Fibroblast of pulmonary artery (primary cell): ENCODE measurements at regions not wholly inside any gene's neighbourhood (a gene's known extent, or its start where the extent isn't known, plus 50 kb on each side); places are given as distances from the start of the nearest gene placed in this dataset.
"Not testable (repeated sequence)": the region's sequence is repeated elsewhere in the genome, so short reads cannot be mapped to it uniquely, and the experiment has no call there.

ENCODE experiments used
- DNase-seq: peaks from one replicate; pipeline ENCODE4 v3.0.0-alpha.2; 2010; ENCODE audit warnings: low read depth
- H3K4me3 ChIP-seq: replicated peaks from 2 replicates; pipeline ENCODE4 v1.5.1; 2011; ENCODE audit warnings: low read depth, mild to moderate bottlenecking, control low read depth, low read length, moderate library complexity
- TF ChIP-seq, protein P1 (sequence below): IDR thresholded peaks from 2 replicates; pipeline ENCODE4 v1.5.1; 2011; ENCODE audit warnings: mild to moderate bottlenecking, control low read depth, low read length, inconsistent platforms; ENCODE audit errors: missing control alignments

DNA sequence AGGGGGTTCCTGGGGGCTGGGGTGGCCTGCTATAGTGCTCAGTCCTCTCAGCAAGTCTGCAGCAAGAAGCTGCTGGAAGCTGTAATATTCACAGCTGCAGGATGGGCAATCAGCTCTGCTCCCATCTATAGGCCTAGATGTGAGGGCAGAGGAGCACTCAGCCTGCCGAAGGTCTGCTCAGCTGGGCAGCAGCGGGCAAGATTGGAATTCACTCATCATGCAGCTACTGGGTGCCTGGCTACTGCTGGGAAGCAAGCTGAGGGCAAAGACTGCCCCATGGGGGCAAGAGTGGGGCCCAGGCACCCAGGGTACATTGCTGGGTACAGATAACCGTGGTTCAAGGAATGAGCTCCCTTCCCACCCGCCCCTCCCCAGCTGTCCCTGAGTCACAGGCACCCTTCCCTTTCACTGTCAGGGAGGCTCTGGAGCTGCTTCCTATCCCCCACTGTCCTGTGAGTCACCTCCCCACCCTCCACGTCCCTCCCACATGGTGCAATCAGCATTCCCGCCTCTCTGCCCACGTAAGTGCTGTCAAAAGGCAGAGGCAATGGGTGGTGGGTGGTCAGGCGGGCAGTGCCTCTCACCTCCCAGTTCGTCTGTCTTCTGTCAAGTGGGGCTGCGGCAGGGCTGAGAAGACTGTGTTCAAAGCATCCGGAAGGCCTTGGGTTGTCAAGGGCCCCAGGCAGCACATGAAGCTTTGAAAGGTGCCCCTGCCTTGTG is 169.2 kb downstream of the TRIM43 start:
- no peak overlapping the region for H3K4me3 ChIP-seq
- TF ChIP-seq, protein P1, sequence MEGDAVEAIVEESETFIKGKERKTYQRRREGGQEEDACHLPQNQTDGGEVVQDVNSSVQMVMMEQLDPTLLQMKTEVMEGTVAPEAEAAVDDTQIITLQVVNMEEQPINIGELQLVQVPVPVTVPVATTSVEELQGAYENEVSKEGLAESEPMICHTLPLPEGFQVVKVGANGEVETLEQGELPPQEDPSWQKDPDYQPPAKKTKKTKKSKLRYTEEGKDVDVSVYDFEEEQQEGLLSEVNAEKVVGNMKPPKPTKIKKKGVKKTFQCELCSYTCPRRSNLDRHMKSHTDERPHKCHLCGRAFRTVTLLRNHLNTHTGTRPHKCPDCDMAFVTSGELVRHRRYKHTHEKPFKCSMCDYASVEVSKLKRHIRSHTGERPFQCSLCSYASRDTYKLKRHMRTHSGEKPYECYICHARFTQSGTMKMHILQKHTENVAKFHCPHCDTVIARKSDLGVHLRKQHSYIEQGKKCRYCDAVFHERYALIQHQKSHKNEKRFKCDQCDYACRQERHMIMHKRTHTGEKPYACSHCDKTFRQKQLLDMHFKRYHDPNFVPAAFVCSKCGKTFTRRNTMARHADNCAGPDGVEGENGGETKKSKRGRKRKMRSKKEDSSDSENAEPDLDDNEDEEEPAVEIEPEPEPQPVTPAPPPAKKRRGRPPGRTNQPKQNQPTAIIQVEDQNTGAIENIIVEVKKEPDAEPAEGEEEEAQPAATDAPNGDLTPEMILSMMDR, result no peak
- peak; percentile 84 for DNase-seq

DNA sequence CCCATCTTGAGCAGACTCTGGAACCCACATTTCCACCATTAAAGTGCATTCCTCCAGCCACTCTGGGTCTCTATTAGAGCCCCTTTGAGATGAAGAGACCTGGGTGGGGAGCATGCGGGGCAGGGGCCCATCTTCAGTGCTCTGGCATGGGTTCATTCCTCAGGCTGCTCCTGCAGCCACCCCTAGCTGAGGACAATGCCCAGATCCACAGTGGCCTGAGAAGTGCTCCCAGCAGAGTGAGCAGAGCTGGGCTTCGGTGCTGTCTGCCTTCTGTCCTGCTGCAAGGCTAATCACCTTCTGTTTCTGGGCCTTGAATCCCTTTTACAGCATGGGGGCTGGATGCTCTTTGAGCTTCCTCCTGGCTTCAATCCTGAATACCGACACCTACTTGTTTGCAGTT is 169.8 kb downstream of the TRIM43 start:
- no peak overlapping the region for H3K4me3 ChIP-seq
- DNase-seq, result no peak
- TF ChIP-seq, protein P1, result no peak

DNA sequence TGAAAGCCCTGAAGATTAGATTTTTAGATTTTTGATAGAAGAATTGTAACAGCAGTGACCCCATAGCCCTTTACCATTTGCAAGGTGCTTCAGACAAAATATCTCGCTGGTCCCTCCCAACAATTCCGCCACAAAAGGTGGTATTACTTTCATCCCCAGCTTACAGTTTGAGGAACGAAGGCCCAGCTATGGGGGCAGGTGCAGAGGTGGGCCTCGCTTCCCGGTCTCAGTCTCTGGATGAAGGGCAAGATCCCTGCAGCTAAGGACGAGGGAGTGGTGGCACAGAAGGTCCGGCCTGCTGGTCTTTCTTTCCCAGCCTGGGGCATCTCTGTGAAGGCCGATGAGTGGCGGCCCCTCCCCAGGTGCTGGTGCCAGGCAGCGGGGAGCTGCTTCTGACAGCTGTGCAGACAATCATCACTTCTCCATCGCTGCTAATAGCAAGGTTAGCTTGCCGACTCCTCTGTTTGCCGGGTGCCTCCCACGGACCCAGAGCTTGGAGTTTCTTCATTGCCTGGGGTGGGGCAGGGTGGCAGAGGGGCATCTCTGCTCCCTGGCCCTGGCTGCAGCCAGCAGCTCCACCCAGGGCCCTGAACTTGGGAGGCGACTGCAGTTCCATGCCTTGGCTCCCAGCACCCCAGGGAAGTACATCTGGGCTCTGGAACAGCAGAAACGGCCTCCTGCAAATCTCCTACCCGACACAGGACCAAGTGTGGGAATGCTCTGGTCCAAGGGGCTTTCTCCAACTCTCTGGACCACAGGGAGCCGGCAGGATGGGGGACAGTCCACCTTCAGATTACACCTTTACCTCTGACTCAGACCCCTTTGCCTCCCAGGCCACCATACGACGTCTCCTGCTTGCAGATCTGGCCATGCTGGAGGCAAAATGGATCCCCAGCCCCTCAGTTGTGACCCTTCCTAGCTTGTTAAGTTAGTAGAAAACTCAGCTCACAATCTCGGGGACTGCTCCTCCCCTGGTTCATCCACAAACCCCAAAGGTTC is 170.5 kb downstream of the TRIM43 start:
- H3K4me3 ChIP-seq, result not testable (repeated sequence)

DNA sequence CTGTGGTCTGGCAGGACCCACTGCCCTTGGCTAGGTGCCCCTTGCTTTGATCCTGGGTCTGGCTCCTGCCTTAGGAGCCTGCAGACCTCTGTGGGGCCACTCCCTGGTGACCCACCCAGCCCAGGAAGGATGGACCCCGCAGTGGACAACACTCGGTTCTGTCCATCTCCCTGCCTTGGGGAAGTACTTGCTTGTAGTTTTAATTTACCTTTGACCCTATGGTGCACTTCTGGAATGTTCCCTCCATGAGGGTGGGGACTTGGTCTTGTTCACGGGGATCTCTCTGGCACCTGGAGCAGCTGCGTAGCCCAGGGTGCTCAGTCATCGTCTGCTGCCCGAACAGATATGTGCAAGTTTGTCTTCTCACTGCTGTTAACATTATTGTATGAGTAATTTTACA is 171.3 kb downstream of the TRIM43 start:
- not testable (repeated sequence) for H3K4me3 ChIP-seq, DNase-seq

More for the DNA sequence above, 170.5 kb downstream of the TRIM43 start:
- DNase-seq, result not testable (repeated sequence)

DNA sequence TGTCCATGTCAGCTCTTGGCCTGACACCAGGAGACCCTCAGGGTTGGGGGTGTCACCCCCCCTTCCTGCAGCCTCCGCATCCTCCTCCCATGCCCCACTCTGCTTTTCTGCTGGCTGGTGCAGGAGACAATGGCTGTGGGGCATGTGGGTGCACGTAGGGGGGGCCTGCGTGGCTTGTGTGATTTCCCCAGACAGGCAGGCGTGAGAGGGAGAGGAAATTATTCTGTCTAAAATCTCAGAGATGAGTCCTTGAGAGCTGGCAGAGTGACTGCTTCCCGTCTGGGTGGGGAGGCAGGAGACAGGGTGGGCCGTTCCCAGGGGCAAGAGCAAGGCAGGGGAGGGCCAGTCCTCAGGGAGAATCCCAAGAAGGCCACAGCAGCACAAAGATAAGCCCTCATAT is 173.2 kb downstream of the TRIM43 start:
- H3K4me3 ChIP-seq, DNase-seq: not testable (repeated sequence)

DNA sequence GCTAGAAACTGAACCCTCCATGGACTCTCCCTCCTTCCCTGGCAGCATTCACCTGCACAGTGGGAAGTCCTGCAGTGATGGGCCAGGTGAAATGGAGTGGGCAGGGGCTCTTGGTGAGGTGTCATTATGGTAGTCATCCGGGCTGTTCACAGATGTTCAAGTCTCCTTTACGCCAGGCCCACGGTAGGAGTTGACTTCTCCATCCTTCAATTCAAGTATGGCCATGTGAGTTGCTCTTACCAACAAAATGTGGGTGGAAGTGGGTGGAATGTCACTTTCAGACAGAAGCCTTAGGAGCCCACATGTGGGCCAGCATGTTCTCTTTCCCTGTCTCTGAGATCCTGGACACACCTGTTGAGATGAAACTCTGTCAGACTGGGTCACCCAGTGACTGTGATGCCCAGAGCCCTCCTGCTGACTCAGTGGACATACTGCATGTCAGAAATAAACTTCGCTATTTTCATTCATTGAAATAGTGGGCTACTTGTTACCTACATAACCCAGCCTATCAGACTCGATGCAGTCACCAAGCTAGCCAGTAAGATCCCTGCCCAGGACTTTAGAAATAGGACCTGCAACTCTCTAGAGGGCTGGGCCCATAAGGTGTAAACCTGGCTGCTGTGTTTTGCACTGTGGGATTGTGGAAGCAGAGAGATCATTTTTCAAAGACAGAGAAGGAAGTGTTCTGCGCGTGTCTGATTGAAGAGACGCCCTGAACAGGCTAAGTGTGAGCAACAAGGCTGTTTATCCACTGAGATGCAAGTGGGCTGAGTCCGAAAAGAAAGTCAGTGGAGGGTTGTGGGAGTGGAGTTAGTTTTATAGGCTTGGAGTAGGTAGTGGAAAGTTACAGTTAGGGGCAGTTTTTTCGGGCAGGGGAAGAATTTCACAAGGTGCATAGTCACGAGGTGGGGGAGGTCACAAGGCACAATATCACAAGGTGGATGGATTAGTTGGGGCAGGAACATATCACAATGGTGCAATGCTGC is 174.4 kb downstream of the TRIM43 start:
- H3K4me3 ChIP-seq, DNase-seq: not testable (repeated sequence)

DNA sequence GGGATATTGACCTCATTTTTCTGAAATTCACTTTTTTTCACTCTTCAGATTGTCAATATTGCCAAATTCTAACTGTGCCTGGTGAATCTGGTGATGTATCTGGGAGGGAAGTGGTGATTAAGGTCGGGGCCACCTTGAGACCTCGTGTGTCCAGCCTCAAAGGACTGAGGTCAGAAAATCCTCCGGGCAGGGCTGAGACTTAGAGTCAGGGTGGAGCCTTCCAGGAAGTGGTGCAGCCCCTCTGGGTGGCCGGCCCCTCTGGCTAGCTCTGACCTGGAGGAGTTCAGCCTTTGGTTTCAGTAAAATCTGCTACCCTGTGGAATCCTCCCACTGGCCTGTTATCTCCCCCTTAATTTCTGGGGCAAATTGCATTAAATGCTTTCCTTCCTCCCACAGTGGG is 175.7 kb downstream of the TRIM43 start:
- H3K4me3 ChIP-seq, result not testable (repeated sequence)

DNA sequence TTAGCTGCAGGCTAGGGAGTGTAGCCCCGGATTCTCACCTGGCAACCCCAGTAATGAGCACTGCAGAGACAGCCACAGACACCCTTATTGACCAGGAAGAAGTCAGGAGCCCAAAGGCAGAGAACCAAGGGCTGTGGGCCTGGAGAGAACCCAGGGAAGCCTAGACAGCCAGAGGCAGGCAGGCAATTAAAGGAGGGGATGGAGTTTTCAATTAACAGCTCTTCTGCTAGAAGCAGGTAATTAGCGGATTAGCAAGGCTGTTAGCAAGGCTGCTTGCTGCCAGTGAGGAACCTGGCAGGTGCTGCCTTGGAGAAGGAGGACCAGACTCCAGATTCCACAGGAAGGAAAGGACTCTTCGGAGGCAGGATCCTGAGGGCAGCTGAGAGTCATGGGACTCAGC is 176.1 kb downstream of the TRIM43 start:
- H3K4me3 ChIP-seq, DNase-seq: not testable (repeated sequence)

More for the DNA sequence above, 175.7 kb downstream of the TRIM43 start:
- not testable (repeated sequence) for DNase-seq

DNA sequence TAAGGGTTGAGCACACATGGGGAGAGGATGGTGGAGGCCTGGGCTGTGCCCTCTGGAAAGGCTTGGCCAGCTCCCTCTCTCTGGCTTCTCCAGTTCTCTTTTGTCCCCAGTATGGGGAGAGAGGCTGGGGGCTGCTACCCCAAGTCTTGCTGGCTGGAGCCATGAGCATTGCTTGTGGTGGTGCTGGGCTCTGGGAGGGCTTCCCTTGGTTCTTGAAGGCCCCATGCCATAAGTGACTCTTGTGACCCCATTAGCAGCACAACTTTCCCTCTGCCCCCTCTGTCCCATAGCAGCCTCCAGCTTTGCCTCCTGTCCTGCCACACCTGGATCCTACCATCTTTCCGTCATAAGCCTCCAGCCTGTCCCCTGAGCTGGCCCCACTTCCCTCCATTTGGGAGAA is 177.5 kb downstream of the TRIM43 start:
- not testable (repeated sequence) for H3K4me3 ChIP-seq, DNase-seq

DNA sequence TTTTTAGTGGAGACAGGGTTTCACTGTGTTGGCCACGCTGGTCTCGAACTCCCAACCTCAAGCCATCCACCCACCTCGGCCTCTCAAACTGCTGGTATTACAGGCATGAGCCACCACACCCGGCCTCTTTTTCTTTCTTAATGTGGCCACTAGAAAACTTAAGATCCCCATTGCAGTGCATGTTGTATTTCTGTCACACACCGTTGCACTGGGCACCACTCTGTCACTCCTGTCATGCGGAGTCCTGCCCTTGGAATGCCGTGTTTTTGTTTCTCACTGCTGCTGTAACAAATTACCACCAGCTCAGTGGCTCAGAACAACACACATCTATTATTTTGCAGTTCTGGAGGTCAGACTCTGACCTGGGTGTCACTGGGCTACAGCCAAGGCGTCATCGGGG is 178.9 kb downstream of the TRIM43 start:
- DNase-seq, H3K4me3 ChIP-seq: not testable (repeated sequence)

DNA sequence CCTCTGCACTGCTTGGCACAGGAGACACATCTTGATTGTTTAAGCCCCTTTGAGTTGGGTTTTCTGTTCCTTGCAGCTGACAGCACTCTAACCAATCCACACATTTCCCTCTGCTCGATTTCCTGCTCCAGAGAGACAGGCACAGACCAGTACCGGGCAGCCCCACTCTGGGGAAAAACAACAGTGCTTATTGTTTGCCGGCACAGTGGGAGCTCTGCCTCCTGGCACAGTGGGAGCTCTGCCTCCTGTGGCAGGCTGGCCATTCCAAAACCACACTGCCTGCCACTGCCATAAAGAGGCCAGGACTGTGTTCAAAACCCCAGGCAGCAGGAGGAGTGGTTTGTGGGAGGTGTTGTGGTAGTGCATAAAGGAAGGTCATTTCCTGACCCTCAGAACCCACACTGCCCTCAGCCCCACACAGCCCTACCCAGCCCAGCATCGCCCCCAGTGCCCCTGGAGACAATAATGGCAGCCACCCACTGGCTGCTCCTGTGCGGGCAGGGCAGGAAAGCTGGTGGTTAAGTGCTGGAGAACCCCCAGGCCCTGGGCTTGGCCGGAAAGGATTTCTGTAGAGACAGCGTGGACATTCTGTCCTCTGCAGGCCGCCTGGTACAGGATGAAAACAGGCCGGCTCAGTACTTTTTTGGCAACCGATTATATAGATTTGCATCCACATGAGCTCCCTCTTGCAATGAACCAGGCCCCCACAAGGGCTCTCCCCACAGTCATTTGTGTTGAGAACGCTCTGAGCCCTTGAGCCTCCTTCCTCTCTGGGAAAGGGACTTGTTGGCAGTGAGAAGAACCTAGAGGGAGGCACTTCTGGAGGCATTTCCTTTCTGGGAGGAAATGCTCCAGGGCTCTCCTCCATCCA is 182.8 kb downstream of the TRIM43 start:
- H3K4me3 ChIP-seq, DNase-seq: not testable (repeated sequence)

DNA sequence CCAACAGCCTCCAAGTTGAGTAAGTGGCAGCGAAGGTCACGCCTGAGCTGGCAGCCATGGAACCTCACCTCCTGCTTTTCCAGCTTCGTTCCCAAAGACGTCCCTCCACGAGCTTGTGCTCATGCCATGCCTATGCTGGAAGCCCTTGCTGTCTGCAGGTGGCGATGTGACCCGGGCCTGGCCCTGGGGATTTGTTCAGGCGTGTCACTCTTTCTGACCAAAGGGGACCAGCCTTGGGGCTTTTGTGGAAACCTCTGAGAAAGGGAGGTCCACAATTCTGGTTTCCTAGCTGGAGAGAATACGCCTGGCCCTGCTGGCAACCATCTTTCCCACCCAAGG is 183.4 kb downstream of the TRIM43 start:
- DNase-seq, H3K4me3 ChIP-seq: not testable (repeated sequence)
